ENCODE measurements at regions not wholly inside any gene's neighbourhood (a gene's known extent, or its start where the extent isn't known, plus 50 kb on each side); places are given as distances from the start of the nearest gene placed in this dataset.

GRCh38 chr9:99743455-99743854, 78.2 kb upstream of the NR4A3 start:
- no peak for TF ChIP-seq CTCF (IDR thresholded peaks at IDR 0.05)
- TF ChIP-seq POLR2A (IDR thresholded peaks at IDR 0.05) = no peak
